GM18907 (cell line): ENCODE measurements at regions not wholly inside any gene's neighbourhood (a gene's known extent, or its start where the extent isn't known, plus 50 kb on each side); places are given as distances from the start of the nearest gene placed in this dataset.
A peak's percentile ranks its signal among the peaks of the same experiment; 100 is the strongest.
"Not testable (repeated sequence)": the region's sequence is repeated elsewhere in the genome, so short reads cannot be mapped to it uniquely, and the experiment has no call there.

Experiments
- ATAC-seq: cut with Tn5 transposase; IDR thresholded peaks from one replicate; pipeline ENCODE4 v1.9.1; 2021; ENCODE audit warnings: mild to moderate bottlenecking, moderate library complexity; ENCODE audit not compliant: unreplicated experiment

- no peak for ATAC-seq
Observed at GRCh38 chr1:48089356-48089891, 92.2 kb upstream of the TRABD2B start.

- no peak for ATAC-seq
Observed at GRCh38 chr1:48084826-48085225, 87.6 kb upstream of the TRABD2B start.

GRCh38 chr1:48082271-48082962 lies 85.2 kb upstream of the TRABD2B start:
- no peak for ATAC-seq

DNA sequence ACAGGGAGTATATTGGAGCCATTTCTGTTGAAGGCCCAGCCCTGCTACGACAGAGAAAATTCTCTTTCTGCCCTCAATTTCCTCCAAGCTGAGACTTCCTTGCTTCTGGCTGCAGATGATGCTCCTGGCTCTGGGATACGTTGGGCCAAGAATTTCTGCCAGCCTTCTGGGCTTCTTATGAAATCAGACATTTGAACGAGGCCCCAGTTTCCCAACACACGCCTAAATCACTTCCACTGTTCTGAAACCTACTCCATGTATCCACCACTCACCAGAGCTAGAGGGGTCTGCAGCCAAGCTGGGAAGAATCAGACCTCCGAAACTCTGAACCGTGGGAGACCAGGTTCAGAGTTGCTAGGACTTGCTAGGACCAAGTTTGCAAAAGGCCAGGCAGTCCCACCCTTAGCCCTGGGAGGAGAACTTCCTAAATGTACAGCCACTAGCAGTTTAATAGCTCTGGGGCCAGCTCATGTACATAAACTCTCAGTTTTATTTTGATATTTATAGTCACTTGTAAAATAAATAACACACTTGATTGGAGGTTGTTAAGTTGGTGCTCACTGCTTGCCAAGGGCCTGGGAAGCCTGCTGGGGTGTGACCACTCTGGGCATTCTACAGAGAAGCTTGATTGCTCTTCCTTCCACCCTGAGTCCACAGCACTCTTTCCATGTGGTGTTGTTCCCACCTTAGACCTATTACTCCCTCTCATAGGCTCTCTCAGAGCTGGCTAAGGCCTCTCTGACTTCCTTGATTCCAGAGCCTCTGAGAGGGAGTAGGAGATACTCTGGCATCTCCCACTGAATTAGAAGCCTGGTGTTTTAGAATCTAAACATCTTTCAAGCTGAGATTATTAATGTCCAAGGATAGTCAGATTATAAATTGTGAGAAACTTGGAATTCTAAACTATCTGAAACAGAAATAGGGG lies 83.4 kb upstream of the TRABD2B start:
- ATAC-seq = no peak

DNA sequence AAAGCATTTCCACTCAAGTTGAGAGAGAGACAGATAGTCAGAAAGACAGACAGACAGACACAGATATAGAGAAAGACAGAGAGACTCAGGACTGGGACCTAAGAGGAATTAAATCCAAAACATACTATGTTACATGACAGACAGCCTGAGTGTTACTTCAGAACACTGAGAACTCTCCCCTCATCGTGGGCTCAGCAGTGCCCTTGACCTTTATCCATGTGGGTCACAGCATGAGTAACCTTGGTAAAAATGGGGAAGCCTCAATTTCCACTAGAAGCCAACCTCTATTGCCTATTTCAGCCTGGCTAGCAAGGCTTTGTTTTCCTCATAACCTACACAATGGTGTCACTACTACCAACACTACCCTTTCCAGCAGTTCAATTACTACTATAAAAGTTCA lies 81.9 kb upstream of the TRABD2B start:
- no peak for ATAC-seq

GRCh38 chr1:48077795-48078222 lies 80.6 kb upstream of the TRABD2B start:
- ATAC-seq = no peak

GRCh38 chr1:48076017-48076416 lies 78.8 kb upstream of the TRABD2B start:
- no peak for ATAC-seq

DNA sequence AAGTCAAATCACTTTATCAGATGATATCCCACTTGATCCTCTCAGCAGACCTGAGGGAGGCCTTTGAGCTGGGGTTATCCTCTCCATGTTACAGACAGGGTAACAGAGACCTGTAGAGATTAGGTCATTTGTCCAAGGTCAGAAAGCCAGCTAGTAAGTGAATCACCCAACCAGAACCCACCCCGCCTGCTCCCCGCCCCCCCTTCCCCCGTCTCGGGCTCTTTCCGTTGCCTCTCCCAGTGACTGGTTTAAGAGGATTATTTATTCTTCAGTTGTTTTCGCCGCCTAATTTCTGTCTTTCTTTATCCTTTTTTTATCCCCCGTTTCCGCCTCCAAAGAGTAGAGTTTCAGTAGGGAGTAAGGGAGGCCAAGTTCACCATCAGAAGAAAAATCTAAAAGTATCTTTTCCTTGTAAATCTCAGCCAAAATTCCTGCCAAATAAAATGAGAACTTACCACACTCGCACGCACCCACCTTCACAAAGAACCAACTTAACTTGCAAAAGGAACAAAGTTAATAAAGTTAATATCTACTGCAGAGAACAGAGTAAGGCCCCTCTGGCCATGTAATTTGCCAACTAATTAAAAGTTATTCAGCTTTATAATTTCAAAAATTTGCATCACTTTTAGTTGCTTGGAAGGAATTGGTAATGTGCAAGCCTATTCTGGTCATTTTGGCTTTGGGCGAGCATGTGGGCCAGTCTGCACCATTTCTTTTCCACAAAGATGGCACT lies 76.8 kb upstream of the TRABD2B start:
- no peak for ATAC-seq

GRCh38 chr1:48071513-48071912 lies 74.3 kb upstream of the TRABD2B start:
- no peak for ATAC-seq

DNA sequence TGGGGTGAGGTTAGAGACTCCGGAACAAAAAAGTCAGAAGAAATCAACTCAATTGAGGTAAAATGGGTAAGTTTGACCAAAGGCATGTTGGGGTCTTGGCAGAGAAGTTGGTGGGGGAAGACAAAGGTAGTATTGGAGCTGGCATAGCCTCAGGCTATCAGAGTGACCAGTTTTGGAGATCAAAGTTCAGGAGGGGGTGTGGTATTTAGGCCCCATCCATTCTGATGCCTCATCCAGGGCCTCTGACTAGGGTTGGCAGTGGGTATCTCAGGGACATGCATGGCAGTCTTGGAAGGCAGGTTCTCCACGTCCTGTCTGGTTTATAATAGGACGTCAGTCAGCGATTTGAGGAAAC lies 73.2 kb upstream of the TRABD2B start:
- ATAC-seq = no peak

DNA sequence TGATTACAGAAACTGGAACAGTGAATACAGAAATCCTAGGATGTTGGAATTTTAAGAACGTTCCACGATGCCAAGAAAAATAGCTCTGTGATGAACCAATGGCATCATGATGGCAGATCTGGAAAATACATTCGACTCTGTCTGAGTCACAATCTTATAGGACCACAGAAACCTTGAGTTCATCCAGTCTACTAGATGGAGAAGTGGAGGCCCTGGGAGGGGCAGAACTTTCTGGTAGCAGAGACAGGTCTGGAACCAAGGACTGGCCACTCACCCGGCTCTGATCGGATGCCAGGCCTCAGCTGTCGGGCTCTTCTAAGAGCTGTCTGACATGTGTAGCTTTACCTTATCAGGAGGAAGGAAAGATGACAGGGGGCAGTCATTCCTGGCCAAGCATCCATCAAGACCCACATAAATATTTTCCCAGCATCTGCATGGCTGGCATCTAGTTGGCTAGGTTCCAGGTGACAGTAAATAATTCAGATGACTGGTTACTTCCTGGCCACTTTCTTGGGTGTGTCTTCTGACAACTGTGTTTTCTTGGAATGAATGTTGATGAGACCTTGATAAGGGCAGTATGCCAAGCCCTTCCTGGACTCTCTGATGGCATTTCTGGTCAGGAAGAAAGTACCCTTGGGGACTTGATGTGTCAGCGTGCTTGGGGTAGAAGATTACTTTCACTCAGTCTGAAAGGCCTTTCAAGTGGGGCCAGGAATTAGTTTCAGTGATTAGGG lies 72.6 kb upstream of the TRABD2B start:
- ATAC-seq = no peak

DNA sequence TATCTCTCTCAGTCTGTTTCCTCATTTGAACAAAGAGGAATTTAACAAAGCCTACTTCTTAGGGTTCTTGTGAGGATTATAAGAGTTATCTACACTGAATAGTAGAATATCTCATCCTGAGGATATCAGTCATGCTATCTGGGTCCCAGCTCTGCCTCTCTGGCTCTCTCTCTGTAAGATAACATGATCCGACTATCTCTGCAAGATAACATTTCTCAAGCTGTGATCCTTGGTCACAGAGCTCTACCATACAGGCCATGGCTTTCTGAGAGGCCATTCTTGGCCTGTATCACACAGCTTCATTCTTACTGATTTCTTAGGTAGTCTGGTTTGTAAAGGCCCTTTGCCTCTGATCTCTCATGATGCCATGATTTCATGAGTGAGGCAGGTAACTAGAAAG lies 71.0 kb upstream of the TRABD2B start:
- no peak for ATAC-seq

DNA sequence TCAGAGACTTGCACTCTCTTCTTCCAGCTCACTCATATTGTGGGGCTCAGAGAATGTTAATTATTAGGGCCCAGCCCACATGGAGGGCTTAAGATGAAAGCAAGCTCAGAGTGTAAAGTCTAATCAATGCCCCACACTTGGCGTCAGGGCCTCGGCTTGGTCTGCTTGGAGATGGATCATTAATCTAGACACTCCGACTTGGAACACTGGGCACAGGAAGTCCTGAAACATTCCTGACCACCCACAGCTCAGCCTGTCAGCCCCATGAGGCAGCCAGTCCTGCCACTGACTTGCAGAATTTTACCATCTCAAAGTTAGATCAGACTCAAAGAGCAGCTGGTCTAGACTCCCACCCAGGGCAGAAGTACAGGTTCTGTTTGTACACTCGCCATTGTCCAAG lies 69.8 kb upstream of the TRABD2B start:
- no peak for ATAC-seq

GRCh38 chr1:48064693-48065092 lies 67.5 kb upstream of the TRABD2B start:
- not testable (repeated sequence) for ATAC-seq

GRCh38 chr1:48062353-48062752 lies 65.2 kb upstream of the TRABD2B start:
- ATAC-seq = peak; percentile 33

- ATAC-seq = peak; percentile 96
Observed at GRCh38 chr1:48061162-48062136, 64.3 kb upstream of the TRABD2B start.

DNA sequence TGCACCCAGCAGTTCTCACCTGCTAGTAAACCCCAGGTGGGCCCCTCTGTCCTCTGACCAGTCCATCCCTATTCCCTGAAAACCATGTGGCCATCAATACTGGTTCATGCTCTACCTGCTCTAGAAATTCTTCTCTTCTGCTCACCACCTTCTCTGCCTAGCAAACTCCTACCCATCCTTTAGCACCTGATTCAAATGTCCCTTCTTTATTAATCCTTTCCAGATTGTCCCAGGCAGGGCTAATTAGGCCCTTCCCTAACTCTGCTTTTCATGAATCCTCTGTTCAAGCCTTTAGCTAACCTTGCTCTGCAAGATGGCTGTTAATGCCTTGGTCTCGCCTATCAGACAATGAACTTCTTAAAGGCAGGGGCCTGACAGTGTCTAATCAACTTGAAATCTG lies 62.1 kb upstream of the TRABD2B start:
- no peak for ATAC-seq

DNA sequence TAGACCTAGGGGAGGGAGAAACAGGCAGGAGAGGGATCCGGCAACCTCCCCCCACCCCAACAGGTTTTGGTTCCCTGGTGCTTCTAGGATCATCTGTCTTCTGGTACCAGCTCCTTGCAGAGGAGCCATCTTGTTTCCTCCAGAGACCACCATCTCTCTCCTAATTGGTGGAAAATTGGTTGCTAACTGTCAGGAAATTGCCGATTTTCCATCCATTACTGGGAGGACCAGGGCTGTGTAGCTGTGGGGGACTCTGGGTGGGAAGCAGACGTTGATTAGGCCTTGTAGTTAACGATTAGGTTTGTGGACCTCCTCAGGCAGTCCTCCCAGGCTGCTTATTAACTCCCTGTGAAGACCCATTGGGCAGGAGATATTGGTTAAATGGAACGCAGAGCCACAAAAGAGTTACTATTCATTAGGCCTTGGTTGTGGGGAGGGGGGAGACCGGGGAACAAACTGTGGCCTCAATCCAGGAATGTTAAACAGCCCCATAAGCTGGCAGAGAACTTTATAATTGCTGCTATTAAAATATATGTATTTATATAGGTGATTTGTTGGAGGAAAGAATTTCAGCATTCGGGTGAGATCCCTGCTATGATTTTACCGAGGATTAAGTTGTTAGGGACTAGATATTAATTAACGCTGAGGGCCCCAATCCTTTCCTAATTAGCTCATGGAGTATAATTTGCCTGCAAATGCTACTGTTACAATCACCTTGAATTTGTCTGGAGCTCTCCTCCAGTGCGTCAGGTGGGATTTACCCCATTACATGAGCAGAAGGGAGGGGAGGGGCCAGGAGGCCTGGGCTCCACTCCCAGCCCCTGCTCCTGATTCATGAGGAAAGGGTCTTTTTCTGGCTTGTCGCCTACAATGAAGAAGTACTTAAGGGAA lies 61.2 kb upstream of the TRABD2B start:
- no peak for ATAC-seq
